C4-2B (cell line): ENCODE measurements at regions not wholly inside any gene's neighbourhood (a gene's known extent, or its start where the extent isn't known, plus 50 kb on each side); places are given as distances from the start of the nearest gene placed in this dataset.
"Not testable (repeated sequence)": the region's sequence is repeated elsewhere in the genome, so short reads cannot be mapped to it uniquely, and the experiment has no call there.

Source experiments
- H3K27ac ChIP-seq: fragments of 450-650 bp; 2 replicates; pipeline ENCODE4 v1.5.1; 2017
- ZFX ChIP-seq: fragments of 450-650 bp; IDR thresholded peaks from 2 replicates; pipeline ENCODE4 v1.6.1; 2017
- TF ChIP-seq, protein P1 (sequence below): fragments of 450-650 bp; conservative IDR thresholded peaks from 2 replicates; pipeline ENCODE4 v1.5.1; 2017; ENCODE audit warnings: mild to moderate bottlenecking

DNA sequence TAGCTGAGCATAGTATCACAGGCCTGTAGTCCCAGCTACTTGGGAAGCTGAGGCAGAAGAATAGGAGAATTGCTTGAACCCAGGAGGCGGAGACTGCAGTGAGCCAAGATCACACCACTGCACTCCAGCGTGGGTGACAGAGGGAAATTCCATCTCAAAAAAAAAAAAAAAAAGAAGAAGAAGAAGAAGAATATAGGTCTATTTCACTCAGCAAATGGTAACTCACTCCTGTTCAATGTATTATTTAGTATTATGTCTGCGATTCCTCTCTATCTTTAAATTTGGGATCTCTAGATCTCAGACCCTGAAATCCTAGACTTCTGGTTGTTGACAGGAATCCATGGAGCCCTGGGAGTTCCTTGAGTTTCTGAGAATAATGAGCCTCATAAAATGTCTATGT is 98.6 kb downstream of the HFE start:
- no peak overlapping the region for H3K27ac ChIP-seq
- TF ChIP-seq, protein P1, sequence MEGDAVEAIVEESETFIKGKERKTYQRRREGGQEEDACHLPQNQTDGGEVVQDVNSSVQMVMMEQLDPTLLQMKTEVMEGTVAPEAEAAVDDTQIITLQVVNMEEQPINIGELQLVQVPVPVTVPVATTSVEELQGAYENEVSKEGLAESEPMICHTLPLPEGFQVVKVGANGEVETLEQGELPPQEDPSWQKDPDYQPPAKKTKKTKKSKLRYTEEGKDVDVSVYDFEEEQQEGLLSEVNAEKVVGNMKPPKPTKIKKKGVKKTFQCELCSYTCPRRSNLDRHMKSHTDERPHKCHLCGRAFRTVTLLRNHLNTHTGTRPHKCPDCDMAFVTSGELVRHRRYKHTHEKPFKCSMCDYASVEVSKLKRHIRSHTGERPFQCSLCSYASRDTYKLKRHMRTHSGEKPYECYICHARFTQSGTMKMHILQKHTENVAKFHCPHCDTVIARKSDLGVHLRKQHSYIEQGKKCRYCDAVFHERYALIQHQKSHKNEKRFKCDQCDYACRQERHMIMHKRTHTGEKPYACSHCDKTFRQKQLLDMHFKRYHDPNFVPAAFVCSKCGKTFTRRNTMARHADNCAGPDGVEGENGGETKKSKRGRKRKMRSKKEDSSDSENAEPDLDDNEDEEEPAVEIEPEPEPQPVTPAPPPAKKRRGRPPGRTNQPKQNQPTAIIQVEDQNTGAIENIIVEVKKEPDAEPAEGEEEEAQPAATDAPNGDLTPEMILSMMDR, result no peak
- TF ChIP-seq ZFX, result no peak

DNA sequence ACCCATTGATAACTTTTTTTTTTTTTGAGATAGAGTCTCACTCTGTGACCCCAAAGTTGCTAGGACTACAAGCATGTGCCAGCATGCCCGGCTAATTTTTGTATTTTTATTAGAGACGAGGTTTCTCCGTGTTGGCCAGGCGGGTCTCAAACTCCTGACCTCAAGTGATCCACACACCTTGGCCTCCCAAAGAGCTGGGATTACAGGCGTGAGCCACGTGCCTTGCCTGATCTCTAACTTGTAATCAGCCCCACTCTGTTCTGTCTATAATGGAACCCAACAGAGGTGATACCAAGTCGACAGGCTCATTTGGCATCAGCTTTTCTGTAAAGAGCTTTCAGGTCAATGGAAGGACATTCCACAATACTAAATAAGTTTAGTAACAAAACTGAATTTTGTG is 99.4 kb downstream of the HFE start:
- H3K27ac ChIP-seq, result no peak overlapping the region

DNA sequence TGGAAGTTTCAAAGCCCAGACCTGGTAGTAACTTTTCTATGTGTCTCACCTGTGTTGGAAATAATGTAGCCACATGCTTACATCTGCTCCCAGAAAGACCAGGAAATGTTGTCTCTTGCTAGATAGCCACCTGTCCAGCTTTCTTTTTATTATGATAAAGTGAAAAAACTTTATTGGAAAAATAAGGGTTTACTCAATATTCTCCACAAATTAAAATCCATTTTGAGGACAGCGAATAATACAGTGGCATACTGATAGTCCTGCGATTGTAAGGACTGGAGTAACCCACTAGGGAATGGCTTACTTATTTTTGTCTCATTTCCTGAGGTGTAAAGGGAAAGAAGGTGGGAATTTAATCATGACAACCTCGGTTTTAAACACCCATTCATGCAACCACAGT is 100.1 kb downstream of the HFE start:
- no peak for TF ChIP-seq ZFX
- TF ChIP-seq, protein P1, result no peak
- no peak overlapping the region for H3K27ac ChIP-seq

More for the DNA sequence above, 99.4 kb downstream of the HFE start:
- no peak for TF ChIP-seq ZFX
- TF ChIP-seq, protein P1, result no peak

DNA sequence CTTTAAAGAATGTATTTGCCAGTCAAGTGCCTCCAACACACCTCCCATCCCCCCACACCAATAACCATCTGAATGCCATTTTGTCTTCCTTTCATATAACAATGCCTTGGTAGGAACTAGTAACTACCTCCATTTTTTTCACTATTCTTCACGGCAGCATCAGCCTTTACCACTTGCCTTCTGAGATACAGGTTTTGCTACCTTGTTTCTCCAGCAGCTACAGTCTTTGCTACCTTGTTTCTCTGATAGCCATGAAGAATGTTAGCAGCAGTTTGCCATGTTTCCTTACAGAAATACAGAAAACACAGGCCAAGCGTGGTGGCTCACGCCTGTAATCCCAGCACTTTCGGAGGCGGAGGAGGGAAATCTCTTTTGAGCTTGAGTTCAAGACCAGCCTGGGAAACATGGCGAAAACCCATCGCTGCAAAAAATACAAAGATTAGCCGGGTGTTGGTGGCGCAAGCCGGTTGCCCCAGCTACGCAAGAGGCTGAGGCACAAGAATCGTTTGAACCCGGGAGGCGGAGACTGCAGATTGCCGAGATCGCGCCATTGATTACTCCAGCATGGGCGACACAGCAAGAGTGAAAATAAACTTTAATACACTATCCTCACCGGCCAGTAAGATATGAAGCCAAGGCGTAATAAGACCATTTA is 100.9 kb downstream of the HFE start:
- TF ChIP-seq, protein P1, result no peak
- no peak for TF ChIP-seq ZFX
- H3K27ac ChIP-seq, result no peak overlapping the region

DNA sequence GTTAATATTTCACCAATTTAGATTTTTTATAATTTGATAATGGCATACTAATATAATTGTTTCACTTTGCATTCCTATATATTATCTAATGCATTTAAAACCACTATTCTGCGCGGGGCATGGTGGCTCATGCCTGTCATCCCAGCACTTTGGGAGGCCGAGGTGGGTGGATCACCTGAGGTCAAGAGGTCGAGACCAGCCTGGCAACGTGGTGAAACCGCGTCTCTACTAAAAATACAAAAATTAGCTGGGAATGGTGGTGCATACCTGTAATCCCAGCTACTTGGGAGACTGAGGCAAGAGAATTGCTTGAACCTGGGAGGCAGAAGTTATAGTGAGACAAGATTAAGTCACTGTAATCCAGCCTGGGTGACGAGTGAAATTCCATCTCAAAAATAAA is 104.3 kb downstream of the HFE start:
- H3K27ac ChIP-seq, result not testable (repeated sequence)

DNA sequence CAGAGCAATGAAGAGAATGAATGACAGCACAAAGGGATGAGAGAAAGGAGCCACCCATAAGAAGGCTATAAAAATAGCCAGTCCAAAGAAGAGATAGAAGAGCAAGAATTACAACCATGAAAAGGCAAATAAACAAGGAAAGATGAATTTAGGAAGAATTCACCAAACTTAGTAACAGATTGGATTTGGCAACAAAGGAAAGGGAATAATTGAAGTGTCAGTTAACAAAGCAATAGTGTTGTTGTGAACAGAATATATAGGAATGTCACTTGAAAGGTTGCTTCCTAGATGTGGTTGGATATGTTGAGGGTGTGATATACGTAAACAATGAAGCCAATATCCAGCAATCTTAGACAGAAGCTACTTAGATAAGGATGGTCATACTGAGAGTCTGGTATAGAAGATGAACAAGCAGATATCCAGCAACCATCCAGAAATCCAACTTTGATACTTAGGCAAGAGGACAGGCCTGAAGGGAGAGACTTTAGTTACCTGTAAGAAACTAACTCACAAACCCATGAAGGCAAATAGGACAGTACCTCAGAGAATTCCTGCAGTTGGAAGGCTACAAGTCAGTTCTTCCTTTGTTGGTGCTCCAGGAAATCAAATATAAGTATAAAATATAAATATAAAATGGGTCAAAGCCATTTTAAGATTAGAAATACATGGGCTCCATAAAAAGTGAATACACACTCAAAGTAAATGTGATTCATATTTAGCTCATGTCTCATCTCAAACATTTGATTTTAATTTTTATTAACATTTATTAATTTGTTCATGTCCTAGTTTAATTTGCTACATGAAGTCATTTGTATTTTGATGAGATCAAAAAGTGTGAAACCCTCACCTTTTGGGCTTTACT is 106.5 kb downstream of the HFE start:
- TF ChIP-seq, protein P1, result no peak
- TF ChIP-seq ZFX, result no peak
- H3K27ac ChIP-seq, result no peak overlapping the region

DNA sequence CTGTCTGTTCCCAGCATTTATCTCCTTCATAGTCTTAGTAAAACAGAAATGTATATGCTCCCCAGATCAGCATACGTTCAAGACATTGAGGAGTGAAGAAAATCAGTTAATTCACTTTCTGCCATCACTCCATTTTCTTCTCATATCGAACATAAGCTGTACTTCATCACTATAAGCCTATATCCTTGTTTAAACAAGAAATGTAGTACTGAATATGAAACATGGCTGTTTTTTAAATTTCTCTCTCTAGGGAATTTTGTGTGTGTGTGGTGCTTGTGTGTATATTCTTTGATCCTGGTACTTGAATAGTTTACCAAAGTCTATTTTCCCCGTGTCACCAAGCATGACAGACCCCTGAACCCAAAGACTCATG is 107.1 kb downstream of the HFE start:
- H3K27ac ChIP-seq, result no peak overlapping the region
- TF ChIP-seq ZFX, result no peak
- TF ChIP-seq, protein P1, result no peak
